CD4-positive, alpha-beta T cell (primary cell): ENCODE measurements at regions not wholly inside any gene's neighbourhood (a gene's known extent, or its start where the extent isn't known, plus 50 kb on each side); places are given as distances from the start of the nearest gene placed in this dataset.
A peak's percentile ranks its signal among the peaks of the same experiment; 100 is the strongest.

Source experiments
- ATAC-seq: fragments of 200-7000 bp; cut with Tn5 transposase; one replicate; pipeline ENCODE4 v1.10.0; 2022; ENCODE audit warnings: mild to moderate bottlenecking; ENCODE audit not compliant: poor library complexity
- CTCF ChIA-PET: fragments of 350-600 bp; sonication (Branson Sonifier 250); formaldehyde crosslinking; loops from one replicate; lab custom pipeline; 2021; ENCODE audit warnings: antibody characterized with exemption, inconsistent platforms; lab: Charles Lee
- POLR2A ChIA-PET: fragments of 350-600 bp; sonication (Branson Sonifier 250); formaldehyde crosslinking; loops from one replicate; lab custom pipeline; 2021; ENCODE audit warnings: antibody characterized with exemption, inconsistent platforms; lab: Charles Lee
- DNase-seq, 14 experiments: peaks; one replicate each; pipeline ENCODE4 v3.0.0-alpha.2; 2013 to 2020; ENCODE audit warnings: mixed read lengths in 2 of 14
- H3K27ac ChIP-seq, 2 donors: one replicate each; pipeline versions ENCODE4 v1.5.1 to v1.7.0; 2013; ENCODE audit warnings: low read length in 2 of 2, low read depth in 1 of 2, mild to moderate bottlenecking in 1 of 2
- H3K27me3 ChIP-seq, 2 experiments: 1 replicate in 1 of 2; 2 replicates in 1 of 2; pipeline versions ENCODE4 v1.6.1 to v1.7.0; 2013; ENCODE audit warnings: low read length in 2 of 2, control low read depth in 1 of 2, mild to moderate bottlenecking in 1 of 2, moderate library complexity in 1 of 2; ENCODE audit not compliant: insufficient read depth in 2 of 2, control insufficient read depth in 1 of 2
- H3K36me3 ChIP-seq: one replicate; pipeline ENCODE4 v1.6.1; 2013; ENCODE audit warnings: low read length, control low read depth; ENCODE audit not compliant: insufficient read depth
- H3K4me1 ChIP-seq: one replicate; pipeline ENCODE4 v1.6.1; 2013; ENCODE audit warnings: low read length, control low read depth; ENCODE audit not compliant: insufficient read depth
- H3K4me3 ChIP-seq: one replicate; pipeline ENCODE4 v1.5.1; 2013; ENCODE audit warnings: mild to moderate bottlenecking, low read length, moderate library complexity
- H3K9me3 ChIP-seq, 2 experiments: 1 replicate in 1 of 2; 2 replicates in 1 of 2; pipeline versions ENCODE4 v1.6.1 to v1.7.0; 2013; ENCODE audit warnings: low read length in 2 of 2, mild to moderate bottlenecking in 2 of 2, control low read depth in 1 of 2, moderate library complexity in 1 of 2; ENCODE audit not compliant: control insufficient read depth in 1 of 2, insufficient read depth in 1 of 2
- H3K27ac Mint-ChIP-seq: one replicate; pipeline ENCODE4 v1.8.0; 2020; ENCODE audit warnings: mixed read lengths
- H3K27me3 Mint-ChIP-seq: one replicate; pipeline ENCODE4 v1.8.0; 2021; ENCODE audit warnings: mixed read lengths
- H3K36me3 Mint-ChIP-seq: one replicate; pipeline ENCODE4 v1.8.0; 2021; ENCODE audit warnings: low read depth, mixed read lengths
- H3K4me1 Mint-ChIP-seq: one replicate; pipeline ENCODE4 v1.8.0; 2021; ENCODE audit warnings: low read depth, mixed read lengths
- H3K4me3 Mint-ChIP-seq: one replicate; pipeline ENCODE4 v1.8.0; 2020; ENCODE audit warnings: mild to moderate bottlenecking, mixed read lengths
- H3K9me3 Mint-ChIP-seq: one replicate; pipeline ENCODE4 v1.8.0; 2020; ENCODE audit warnings: mixed read lengths
- intact Hi-C, 2 experiments: fragments of 100-400 bp; cut with DNase I in 1 of 2; cut with micrococcal nuclease in 1 of 2; formaldehyde crosslinking; loops; one replicate each; pipeline versions ENCODE4 v1.15.1 to v1.9.0; 2023 to 2025; cut with DNase I, micrococcal nuclease
- TF ChIP-seq, protein P1 (sequence below): fragments of 200-600 bp; IDR thresholded peaks from one replicate; pipeline ENCODE4 v1.8.0; 2022; ENCODE audit warnings: antibody characterized with exemption, mild to moderate bottlenecking

DNA sequence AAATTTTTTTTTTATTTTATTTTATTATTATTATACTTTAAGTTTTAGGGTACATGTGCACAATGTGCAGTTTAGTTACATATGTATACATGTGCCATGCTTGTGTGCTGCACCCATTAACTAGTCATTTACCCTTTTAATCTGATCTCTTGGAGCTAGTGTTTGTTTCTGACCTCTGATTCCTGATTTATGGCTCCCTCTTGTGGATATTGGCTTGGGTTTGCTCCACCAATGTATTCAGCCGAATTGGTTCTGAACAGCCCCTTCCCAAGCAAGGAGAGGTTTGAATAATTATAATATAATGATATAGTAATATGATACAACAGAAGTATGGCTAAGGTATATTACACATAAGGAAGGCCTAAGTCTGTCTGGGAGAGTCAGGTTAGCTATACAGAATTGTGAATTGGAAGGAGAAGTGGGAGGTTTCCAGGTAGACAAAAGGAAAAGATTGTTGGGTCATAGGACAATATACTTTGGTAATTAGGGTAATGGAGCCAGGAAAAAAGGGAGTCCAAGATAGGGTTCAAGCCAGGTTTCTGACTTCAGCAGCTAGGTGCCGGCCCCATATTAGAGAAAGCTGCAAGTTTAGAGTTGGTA is 53.1 kb upstream of the HMCN1 start:
- Histone ChIP-seq H3K4me3 (no peak overlapping the region), H3K9me3 (no peaks in the 10 kb centered on the region), H3K4me1 (peaks cover 9% of the 10 kb centered on the region), H3K27me3 (no peaks in the 10 kb centered on the region), H3K36me3 (no peaks in the 10 kb centered on the region), H3K27ac (no peak overlapping the region)
- DNase-seq: peak in 5 of 14 experiments; percentile 6 to 74 (median 58)
- Mint-ChIP-seq H3K27ac (no peak overlapping the region), H3K36me3 (no peaks in the 10 kb centered on the region), H3K4me3 (no peak overlapping the region), H3K4me1 (peaks cover 33% of the 10 kb centered on the region), H3K9me3 (no peaks in the 10 kb centered on the region), H3K27me3 (no peaks in the 10 kb centered on the region)
- peak; percentile 62 for ATAC-seq
- POLR2A ChIA-PET: interaction anchor here (0.6 to 4.7 kb wide), 13 partner anchors 11 to 928 kb away, joined by 3 to 40 read pairs (median 4); partner anchors contain the start of genes IVNS1ABP, SWT1 and TRMT1L
- CTCF ChIA-PET: interaction anchor here (0.8 to 4.5 kb wide), 8 partner anchors 10 to 443 kb away, joined by 3 to 31 read pairs (median 5); partner anchors contain the start of gene IVNS1ABP
- TF ChIP-seq, protein P1, sequence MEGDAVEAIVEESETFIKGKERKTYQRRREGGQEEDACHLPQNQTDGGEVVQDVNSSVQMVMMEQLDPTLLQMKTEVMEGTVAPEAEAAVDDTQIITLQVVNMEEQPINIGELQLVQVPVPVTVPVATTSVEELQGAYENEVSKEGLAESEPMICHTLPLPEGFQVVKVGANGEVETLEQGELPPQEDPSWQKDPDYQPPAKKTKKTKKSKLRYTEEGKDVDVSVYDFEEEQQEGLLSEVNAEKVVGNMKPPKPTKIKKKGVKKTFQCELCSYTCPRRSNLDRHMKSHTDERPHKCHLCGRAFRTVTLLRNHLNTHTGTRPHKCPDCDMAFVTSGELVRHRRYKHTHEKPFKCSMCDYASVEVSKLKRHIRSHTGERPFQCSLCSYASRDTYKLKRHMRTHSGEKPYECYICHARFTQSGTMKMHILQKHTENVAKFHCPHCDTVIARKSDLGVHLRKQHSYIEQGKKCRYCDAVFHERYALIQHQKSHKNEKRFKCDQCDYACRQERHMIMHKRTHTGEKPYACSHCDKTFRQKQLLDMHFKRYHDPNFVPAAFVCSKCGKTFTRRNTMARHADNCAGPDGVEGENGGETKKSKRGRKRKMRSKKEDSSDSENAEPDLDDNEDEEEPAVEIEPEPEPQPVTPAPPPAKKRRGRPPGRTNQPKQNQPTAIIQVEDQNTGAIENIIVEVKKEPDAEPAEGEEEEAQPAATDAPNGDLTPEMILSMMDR: peak; percentile 73
- intact Hi-C loops: loop anchor here in 1 of 2 experiments (5.0 kb wide), 4 partner anchors 369 to 874 kb away; no protein-coding TSS in a partner anchor

DNA sequence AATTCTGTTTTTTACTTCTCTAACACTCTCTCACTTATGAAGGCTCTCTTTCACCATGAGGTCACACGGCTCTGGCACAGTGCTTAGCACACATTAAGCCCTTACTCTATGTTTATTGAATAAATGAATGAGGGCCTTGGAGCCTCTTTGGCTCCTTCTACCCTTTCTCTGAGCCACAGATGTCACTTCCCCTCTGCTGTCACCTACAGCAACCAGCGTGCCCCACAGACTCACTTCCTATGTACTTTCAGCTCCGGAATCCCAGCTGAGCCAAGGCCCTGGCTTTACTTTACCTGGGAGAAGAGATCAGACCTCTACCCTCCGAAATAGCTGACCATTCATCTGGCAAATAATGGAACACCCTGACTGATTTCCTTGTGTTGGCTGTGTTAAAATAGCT is 53.7 kb upstream of the HMCN1 start:
- H3K27ac ChIP-seq: no peak overlapping the region
- CTCF ChIA-PET: interaction anchor here (0.6 to 4.5 kb wide), 8 partner anchors 9 to 442 kb away, joined by 3 to 31 read pairs (median 5); partner anchors contain the start of gene IVNS1ABP

GRCh38 chr1:185679220-185679619 is 55.0 kb upstream of the HMCN1 start:
- Histone ChIP-seq H3K27me3 (no peaks in the 10 kb centered on the region), H3K27ac (no peak overlapping the region), H3K36me3 (no peaks in the 10 kb centered on the region), H3K4me1 (peaks cover 11% of the 10 kb centered on the region), H3K4me3 (no peak overlapping the region), H3K9me3 (no peaks in the 10 kb centered on the region)
- no peaks in the 10 kb centered on the region for H3K9me3 Mint-ChIP-seq
- TF ChIP-seq, protein P1: no peak
- DNase-seq: no peak
- no peaks in the 10 kb centered on the region for H3K36me3 Mint-ChIP-seq
- H3K27ac Mint-ChIP-seq: no peak overlapping the region
- no peaks in the 10 kb centered on the region for H3K27me3 Mint-ChIP-seq
- ChIA-PET CTCF (interaction anchor here (1.3 to 4.5 kb wide), 2 partner anchors 8 to 441 kb away, joined by 3 to 31 read pairs; no protein-coding TSS in a partner anchor), POLR2A (interaction anchor here (1.0 to 4.7 kb wide), 4 partner anchors 112 to 440 kb away, joined by 3 to 40 read pairs (median 10); partner anchors contain the start of gene IVNS1ABP)
- no peak overlapping the region for H3K4me3 Mint-ChIP-seq
- intact Hi-C loops: loop anchor here (5.0 to 10.0 kb wide), 2 partner anchors 184 to 517 kb away; no protein-coding TSS in a partner anchor
- H3K4me1 Mint-ChIP-seq: peaks cover 48% of the 10 kb centered on the region
- ATAC-seq: no peak

More for the DNA sequence above, 53.7 kb upstream of the HMCN1 start:
- TF ChIP-seq, protein P1: no peak
- Histone ChIP-seq H3K4me3 (no peak overlapping the region), H3K36me3 (no peaks in the 10 kb centered on the region), H3K9me3 (no peaks in the 10 kb centered on the region), H3K4me1 (peaks cover 9% of the 10 kb centered on the region), H3K27me3 (no peaks in the 10 kb centered on the region)
- POLR2A ChIA-PET: interaction anchor here (0.6 to 4.7 kb wide), 12 partner anchors 14 to 928 kb away, joined by 3 to 40 read pairs (median 4); partner anchors contain the start of gene IVNS1ABP
- intact Hi-C loops: loop anchor here in 1 of 2 experiments (5.0 kb wide), 4 partner anchors 368 to 873 kb away; no protein-coding TSS in a partner anchor
- H3K9me3 Mint-ChIP-seq: no peaks in the 10 kb centered on the region
- ATAC-seq: peak; percentile 55
- no peak overlapping the region for H3K4me3 Mint-ChIP-seq
- H3K27me3 Mint-ChIP-seq: no peaks in the 10 kb centered on the region
- H3K36me3 Mint-ChIP-seq: no peaks in the 10 kb centered on the region
- peaks cover 35% of the 10 kb centered on the region for H3K4me1 Mint-ChIP-seq
- DNase-seq: peak in 4 of 14 experiments; percentile 24 to 37 (median 30)
- no peak overlapping the region for H3K27ac Mint-ChIP-seq
